ENCODE measurements at regions not wholly inside any gene's neighbourhood (a gene's known extent, or its start where the extent isn't known, plus 50 kb on each side); places are given as distances from the start of the nearest gene placed in this dataset.

GRCh38 chr1:14298806-14299205 lies 299.7 kb upstream of the KAZN start:
- intact Hi-C loops (cut with micrococcal nuclease) = loop anchor here (2.0 kb wide), 1 partner anchor 54 kb away; no protein-coding TSS in a partner anchor

- intact Hi-C loops (cut with micrococcal nuclease) = no loop called here
Measured at GRCh38 chr1:14300991-14301703, 297.3 kb upstream of the KAZN start.

GRCh38 chr1:14301704-14302024 lies 296.8 kb upstream of the KAZN start:
- intact Hi-C loops (cut with micrococcal nuclease) = no loop called here

GRCh38 chr1:14302025-14302424 lies 296.5 kb upstream of the KAZN start:
- intact Hi-C loops (cut with micrococcal nuclease) = no loop called here

- intact Hi-C loops (cut with micrococcal nuclease) = no loop called here
Measured at GRCh38 chr1:14303011-14303410, 295.5 kb upstream of the KAZN start.

GRCh38 chr1:14304381-14304865 lies 294.1 kb upstream of the KAZN start:
- intact Hi-C loops (cut with micrococcal nuclease) = no loop called here

GRCh38 chr1:14308460-14308859 lies 290.0 kb upstream of the KAZN start:
- intact Hi-C loops (cut with micrococcal nuclease) = no loop called here

GRCh38 chr1:14309984-14310383 lies 288.5 kb upstream of the KAZN start:
- intact Hi-C loops (cut with micrococcal nuclease) = no loop called here

GRCh38 chr1:14310476-14310875 lies 288.0 kb upstream of the KAZN start:
- intact Hi-C loops (cut with micrococcal nuclease) = no loop called here

GRCh38 chr1:14313731-14314431 lies 284.6 kb upstream of the KAZN start:
- intact Hi-C loops (cut with micrococcal nuclease) = no loop called here

- intact Hi-C loops (cut with micrococcal nuclease) = no loop called here
Measured at GRCh38 chr1:14318830-14319229, 279.7 kb upstream of the KAZN start.

- intact Hi-C loops (cut with micrococcal nuclease) = no loop called here
Measured at GRCh38 chr1:14320518-14320917, 278.0 kb upstream of the KAZN start.

- intact Hi-C loops (cut with micrococcal nuclease) = no loop called here
Measured at GRCh38 chr1:14320986-14321385, 277.5 kb upstream of the KAZN start.

GRCh38 chr1:14321422-14321821 lies 277.1 kb upstream of the KAZN start:
- intact Hi-C loops (cut with micrococcal nuclease) = no loop called here

- intact Hi-C loops (cut with micrococcal nuclease) = no loop called here
Measured at GRCh38 chr1:14323568-14324247, 274.8 kb upstream of the KAZN start.

GRCh38 chr1:14324248-14324630 lies 274.2 kb upstream of the KAZN start:
- intact Hi-C loops (cut with micrococcal nuclease) = no loop called here

- intact Hi-C loops (cut with micrococcal nuclease) = no loop called here
Measured at GRCh38 chr1:14326857-14327256, 271.6 kb upstream of the KAZN start.

- intact Hi-C loops (cut with micrococcal nuclease) = no loop called here
Measured at GRCh38 chr1:14328685-14329084, 269.8 kb upstream of the KAZN start.

- intact Hi-C loops (cut with micrococcal nuclease) = no loop called here
Measured at GRCh38 chr1:14332158-14332557, 266.3 kb upstream of the KAZN start.

- intact Hi-C loops (cut with micrococcal nuclease) = no loop called here
Measured at GRCh38 chr1:14334336-14335176, 263.9 kb upstream of the KAZN start.

GRCh38 chr1:14338509-14338908 lies 260.0 kb upstream of the KAZN start:
- intact Hi-C loops (cut with micrococcal nuclease) = no loop called here

- intact Hi-C loops (cut with micrococcal nuclease) = no loop called here
Measured at GRCh38 chr1:14339288-14339687, 259.2 kb upstream of the KAZN start.

Data from T-helper 2 cell treated with Interferon-gamma antibody and Interleukin-4, amounts not matched to agents 100 ng/mL and 5 ng/mL, for 36 hours (primary cell).